Right hindlimb (tissue), 1 donor: ENCODE measurements at regions not wholly inside any gene's neighbourhood (a gene's known extent, or its start where the extent isn't known, plus 50 kb on each side); places are given as distances from the start of the nearest gene placed in this dataset.

Experiments
- DNase-seq: peaks from one replicate; pipeline ENCODE4 v3.0.0-alpha.2; 2018

DNA sequence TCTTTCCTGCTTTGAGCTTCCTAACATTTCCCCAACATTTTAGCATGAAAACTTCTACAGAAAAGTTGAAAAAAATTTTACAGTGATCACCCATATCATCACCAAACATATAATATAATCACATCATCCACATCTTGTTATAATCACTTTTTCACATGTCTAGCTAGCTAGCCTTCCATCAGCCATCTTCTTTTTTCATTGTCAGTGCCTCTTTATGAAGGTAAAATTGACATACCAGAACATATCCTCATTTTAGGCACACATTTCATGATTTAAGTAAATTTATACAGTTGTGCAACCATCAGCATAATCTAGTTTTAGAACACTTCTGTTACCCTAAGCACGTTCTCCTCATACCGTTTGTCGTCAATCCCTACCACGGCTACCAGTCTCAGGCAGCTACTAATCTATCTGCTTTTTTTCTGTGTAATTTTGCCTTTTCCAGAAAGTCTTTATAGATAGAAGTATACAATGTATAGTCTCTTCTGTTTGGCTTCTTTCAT lies 73.7 kb downstream of the VEGFA start:
- no peak for DNase-seq

DNA sequence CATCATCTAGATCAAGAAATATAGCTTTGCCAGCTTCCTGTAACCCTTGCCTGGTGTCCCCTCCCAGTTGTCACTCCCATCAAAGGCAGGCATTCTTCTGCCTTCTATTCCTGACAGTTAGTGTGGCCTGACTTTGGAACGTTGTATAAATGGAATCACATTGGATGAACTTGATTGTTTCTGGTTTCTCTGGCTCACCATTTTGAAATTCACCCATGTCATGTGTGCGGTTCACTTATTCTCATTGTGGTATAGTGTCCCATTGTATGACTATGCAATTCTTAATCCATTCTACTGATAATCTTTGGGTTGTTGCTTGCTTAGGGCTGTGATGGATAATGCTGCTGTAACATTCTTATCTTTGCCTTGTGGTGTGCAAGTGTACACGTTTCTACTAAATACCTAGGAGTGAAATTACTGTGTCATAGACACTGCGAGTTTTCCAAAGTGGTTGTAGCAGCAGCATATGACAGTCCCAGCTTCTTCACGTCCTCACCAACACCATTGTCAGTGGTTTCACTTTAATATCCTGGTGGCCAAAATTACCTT lies 73.2 kb downstream of the VEGFA start:
- no peak for DNase-seq

DNA sequence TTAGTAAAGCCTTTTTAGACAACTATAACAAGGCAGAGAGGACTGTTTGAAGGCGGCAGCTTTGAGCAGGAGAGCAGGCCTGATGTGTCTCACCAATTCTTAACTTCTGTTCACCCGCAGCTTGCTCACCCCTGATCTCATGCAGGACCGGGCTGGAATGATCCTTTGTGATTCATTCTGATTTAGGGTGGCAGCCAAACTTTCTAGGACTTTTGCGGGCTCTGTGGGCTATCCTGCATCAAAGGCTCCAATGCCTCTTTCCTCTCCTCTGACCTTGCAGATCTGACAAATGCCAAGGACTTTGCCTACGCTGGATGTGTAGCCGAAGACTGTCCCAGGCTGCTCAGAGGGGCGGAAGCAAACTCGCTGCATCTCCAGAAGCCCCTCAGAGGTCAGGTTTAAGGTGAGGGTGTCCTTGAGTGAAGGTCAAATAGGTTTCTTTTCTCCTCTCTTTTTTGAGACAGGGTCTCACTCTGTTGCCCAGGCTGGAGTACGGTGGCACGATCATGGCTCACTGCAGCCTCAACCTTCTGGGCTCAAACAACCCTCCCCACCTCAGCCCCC lies 72.3 kb downstream of the VEGFA start:
- no peak for DNase-seq

DNA sequence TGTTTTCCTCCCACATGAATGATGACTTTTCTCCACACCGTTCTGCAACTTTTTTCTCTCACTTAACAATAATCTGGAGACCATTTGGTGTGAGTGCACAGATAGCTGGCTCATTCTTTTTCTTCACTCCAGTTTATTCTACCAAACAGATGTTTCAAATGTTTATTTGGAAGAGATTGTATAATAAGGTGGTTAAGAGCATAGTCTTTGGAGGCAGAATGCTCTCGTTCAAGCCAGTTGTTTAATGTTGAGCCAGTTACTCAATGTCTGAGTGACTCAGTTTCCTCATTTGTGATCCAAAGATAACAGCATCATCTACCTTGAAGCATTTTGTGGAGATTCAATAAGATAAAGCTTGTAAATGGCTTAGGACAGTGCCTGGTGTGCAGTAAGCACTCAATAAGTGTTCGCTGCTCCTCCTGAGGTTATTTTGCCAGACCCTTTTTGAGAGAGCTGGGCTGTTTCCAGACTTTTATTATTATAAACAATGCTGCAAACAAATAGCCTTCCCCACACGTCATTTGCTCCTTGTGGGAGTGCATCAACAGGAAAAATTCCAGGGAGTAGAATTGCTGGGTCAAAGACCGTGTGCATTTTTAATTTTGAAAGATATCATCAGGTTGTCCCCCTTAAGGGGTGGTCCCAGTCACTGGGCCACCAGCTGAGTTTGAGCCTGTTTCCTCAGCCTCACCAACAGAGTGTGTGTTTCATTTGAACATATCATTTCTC lies 70.6 kb downstream of the VEGFA start:
- DNase-seq: no peak

DNA sequence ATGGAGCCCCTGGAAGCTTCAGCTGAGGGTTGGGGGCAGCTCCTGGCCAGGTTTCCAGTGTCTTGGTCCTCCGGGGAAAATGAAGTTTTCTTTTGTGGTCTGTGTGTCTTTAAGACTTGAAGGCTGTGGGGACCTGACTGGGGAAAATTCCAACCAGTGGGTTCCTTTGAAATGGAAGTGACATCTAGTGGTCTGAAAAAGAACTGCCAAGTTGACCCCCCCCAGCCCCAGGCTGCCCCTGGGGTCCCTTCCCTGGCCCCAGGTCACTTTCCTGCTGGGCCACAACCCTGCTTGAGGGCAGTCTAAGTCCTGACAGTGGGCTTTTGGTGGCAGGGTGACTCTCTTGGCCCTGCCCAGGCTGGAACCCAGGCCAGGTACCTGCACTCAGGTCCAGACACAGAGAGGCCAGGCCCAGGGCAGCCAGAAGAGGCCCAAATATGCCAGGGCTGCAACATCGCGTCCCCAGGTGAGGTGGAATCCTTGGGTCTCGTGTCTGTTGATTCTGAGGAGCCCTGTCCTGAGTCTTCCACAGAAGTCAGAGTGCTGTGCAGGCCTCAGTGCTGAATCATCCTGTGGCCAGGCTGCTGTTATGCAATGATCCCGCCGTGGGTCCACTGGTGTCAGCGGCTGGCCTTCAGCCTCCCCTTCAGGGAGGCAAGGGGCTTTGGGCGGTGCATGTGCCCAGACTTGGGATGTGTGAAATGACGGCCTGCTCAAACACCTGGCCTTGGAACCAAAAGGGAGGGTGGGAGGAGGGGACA lies 68.4 kb downstream of the VEGFA start:
- DNase-seq: no peak

DNA sequence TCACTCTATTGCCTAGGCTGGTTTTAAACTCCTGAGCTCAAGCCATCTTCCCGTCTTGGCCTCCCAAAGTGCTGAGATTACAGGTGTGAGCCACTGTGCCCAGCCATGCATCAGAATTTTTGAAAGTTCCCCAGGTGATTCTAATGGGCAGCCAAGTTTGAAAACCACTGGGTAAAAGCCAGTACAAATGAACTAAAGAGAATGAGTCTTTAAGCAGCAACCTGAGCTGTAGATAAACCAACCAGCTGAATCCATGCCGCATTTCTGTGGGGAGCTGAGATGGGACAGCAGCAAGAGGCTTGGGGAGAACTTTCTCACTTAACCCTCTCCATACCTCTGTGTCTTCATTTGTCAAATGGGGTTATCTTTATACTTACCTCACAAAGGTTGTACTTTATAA lies 67.5 kb downstream of the VEGFA start:
- DNase-seq: no peak

DNA sequence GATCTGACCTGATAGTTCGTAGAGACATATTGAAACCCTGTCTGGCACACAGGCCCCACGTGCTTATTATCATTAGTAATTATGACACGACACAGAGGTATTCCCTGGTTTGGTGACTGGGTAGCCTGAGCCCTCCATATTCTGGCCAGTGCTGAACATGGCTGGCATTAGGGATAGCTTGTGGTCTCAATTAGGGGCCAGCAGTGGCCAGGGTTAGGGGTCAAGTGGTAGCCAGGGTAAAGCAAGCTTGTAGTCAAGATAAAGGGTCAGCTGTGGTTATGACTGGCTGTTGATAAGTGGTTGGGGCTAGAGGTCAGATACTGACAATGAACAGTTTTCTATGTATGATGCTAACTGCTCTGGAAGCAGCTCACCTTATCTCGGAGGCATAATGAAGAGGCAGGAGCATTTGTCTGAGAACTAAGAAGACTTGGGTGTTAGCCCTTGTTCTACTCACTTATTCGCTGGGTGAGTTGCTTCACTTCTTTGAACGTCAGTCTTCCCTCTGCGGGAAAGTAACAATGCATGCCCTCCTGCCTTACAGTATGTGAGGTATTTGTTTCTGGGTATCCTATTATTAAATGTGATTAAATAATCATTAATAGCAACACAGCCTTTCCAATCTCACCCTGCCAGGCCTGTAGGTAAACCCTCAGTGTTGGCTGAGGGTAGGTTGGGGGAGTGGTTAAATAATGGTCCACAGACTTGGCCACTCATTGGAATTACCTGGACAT lies 66.7 kb downstream of the VEGFA start:
- DNase-seq: no peak
